GM13977 (cell line): ENCODE measurements at regions not wholly inside any gene's neighbourhood (a gene's known extent, or its start where the extent isn't known, plus 50 kb on each side); places are given as distances from the start of the nearest gene placed in this dataset.

Source experiments
- DNase-seq: peaks from one replicate; pipeline ENCODE4 v3.0.0; 2012; ENCODE audit warnings: low spot score
- in situ Hi-C: fragments of 300-500 bp; cut with MboI; formaldehyde crosslinking; loops from one replicate; pipeline ENCODE4 v1.12.0; 2022; ENCODE audit warnings: low sequenced_read_pairs, low pct_unique_long_range_greater_than_20kb, mixed read lengths, inconsistent platforms; ENCODE audit not compliant: unreplicated experiment
- TF ChIP-seq, protein P1 (sequence below): IDR thresholded peaks from 2 replicates; pipeline ENCODE4 v1.5.1; 2012; ENCODE audit warnings: mild to moderate bottlenecking, control low read depth; ENCODE audit not compliant: insufficient read depth; ENCODE audit errors: extremely low read depth, missing control alignments

DNA sequence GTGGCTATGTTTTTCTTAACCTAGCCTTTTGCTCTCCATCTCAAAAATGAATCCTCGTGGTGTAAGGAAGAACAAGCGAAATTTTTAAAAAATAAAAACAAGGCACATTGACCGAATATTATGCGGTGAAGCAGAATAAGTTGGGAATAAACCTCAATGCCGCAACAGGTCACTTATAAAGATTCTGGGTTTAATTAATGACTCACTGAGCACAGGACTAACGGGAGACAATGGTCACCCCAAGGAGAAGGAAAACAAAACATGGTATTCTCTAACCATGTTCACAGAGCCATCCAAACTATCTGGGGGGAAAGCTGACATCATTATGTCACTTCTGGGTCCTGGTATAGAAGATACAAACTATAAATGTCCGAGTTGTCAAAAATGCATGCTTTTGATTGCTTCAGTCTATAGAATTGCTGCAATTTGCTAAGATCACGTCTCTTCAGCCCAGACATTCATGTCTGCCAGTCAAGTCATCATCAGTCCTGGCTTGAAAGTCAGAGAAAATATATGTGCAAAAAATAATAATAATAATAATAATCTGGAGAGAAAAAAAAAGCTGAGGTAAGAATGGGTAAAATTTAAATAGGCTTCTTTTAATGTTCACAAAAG, 280.6 kb downstream of the NR2F1-AS1 start:
- in situ Hi-C loops, result no loop called here
- DNase-seq, result no peak

DNA sequence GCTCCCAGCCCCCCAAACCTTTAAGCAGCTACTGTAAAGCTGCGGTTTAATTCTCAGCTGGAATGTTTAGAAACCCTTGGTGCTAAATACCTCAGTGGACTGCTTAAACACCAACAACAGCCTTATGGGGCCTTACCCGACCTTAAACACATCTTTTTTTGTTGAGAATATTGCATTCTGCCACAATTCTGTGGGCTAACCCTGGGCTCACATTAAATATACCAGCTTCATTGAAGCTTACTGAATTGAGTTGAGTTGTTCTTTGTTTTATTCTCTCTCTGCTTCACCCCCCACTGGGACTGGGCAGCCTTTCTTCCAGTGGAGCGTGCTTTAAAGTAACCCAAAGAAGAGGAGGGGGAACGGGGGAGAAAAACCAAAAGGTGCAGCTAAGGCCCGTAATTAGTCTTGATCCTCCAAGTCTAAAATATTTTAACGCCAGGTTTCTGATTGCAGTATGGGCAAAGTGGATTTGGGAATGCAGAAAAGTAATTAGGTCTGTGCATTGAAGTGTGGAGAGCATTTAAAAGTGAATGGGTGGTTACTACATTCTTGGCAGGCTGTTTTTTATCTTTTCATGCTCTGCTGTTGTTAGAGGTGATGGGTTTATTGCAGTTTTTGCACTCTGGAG, 281.2 kb downstream of the NR2F1-AS1 start:
- DNase-seq, result no peak
- TF ChIP-seq, protein P1, sequence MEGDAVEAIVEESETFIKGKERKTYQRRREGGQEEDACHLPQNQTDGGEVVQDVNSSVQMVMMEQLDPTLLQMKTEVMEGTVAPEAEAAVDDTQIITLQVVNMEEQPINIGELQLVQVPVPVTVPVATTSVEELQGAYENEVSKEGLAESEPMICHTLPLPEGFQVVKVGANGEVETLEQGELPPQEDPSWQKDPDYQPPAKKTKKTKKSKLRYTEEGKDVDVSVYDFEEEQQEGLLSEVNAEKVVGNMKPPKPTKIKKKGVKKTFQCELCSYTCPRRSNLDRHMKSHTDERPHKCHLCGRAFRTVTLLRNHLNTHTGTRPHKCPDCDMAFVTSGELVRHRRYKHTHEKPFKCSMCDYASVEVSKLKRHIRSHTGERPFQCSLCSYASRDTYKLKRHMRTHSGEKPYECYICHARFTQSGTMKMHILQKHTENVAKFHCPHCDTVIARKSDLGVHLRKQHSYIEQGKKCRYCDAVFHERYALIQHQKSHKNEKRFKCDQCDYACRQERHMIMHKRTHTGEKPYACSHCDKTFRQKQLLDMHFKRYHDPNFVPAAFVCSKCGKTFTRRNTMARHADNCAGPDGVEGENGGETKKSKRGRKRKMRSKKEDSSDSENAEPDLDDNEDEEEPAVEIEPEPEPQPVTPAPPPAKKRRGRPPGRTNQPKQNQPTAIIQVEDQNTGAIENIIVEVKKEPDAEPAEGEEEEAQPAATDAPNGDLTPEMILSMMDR, result no peak
- in situ Hi-C loops, result no loop called here

More for the DNA sequence above, 280.6 kb downstream of the NR2F1-AS1 start:
- TF ChIP-seq, protein P1, result no peak

- DNase-seq, result no peak
- TF ChIP-seq, protein P1, result no peak
- in situ Hi-C loops, result no loop called here
Observed at GRCh38 chr5:93297116-93297515, 283.9 kb downstream of the NR2F1-AS1 start.

DNA sequence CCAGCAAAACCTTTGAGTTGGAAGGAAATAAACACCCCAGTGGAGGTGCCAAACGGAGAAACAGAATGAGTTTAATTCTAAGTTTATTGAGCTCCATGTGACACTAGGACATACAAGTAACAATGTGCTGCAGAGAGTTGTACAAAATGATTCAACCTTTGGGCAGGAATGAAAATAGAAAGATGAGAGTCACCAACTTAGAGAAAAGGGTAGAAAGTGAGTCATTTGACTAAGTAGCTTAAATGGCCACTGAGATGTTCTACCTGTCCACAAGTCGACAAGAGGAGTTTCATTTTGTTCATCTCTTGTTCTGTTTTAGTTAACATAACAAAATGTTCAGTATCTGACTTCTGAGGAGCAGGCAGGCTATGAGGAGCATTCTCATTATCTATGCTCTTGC, 284.7 kb downstream of the NR2F1-AS1 start:
- DNase-seq, result no peak
- TF ChIP-seq, protein P1, result no peak
- in situ Hi-C loops, result no loop called here

DNA sequence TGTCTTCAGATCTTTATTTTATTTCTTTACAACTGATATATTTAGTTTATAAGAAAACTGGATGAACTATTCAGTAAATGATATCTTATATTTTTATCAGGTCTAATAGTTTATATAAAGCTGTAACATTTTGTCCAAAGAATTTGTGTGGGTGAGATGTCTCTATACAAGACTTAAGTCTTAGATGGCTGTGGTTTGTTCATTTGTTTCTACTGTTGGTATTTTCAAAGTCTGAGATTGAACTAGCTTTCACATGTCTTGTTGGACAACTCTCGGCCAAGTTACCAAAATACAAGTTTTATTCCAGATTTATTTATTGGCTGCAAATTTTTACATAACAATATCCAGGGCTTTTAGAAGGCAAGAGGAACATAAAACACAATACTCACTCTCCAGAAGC, 286.0 kb downstream of the NR2F1-AS1 start:
- TF ChIP-seq, protein P1, result no peak
- no peak for DNase-seq
- in situ Hi-C loops, result no loop called here

DNA sequence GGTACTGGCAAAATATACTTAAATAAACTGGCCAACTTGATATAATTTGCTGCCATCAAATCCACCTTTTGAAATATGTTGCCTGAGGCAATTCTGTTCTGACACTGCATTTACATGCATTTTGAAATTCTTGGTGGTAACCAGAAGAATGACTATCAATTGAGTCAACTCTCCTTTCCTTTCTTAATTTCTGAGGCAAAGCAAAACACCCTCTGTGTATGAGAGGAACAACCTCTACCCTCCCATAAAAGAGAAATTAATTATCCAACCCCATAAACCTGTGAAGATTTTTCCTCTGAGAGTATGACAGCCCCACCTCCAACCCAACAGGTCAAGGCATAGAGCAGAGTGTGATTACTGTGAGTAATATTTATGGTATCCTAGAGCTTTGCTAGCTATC, 286.8 kb downstream of the NR2F1-AS1 start:
- TF ChIP-seq, protein P1, result no peak
- in situ Hi-C loops, result no loop called here
- no peak for DNase-seq

GRCh38 chr5:93289942-93290341, 291.1 kb downstream of the NR2F1-AS1 start:
- in situ Hi-C loops, result no loop called here
- DNase-seq, result no peak
- TF ChIP-seq, protein P1, result no peak
